ENCODE measurements at regions not wholly inside any gene's neighbourhood (a gene's known extent, or its start where the extent isn't known, plus 50 kb on each side); places are given as distances from the start of the nearest gene placed in this dataset.
A peak's percentile ranks its signal among the peaks of the same experiment; 100 is the strongest.

- no peaks in the 10 kb centered on the region for H3K4me1 Mint-ChIP-seq
- no peak overlapping the region for H3K27ac Mint-ChIP-seq
- intact Hi-C loops (cut with DNase I, micrococcal nuclease), result loop anchor here (1.0 to 5.0 kb wide), 4 partner anchors 167 to 1080 kb away; no protein-coding TSS in a partner anchor
- no peaks in the 10 kb centered on the region for H3K27me3 Mint-ChIP-seq
- ChIA-PET CTCF (interaction anchor here (0.5 to 1.3 kb wide), 6 partner anchors 11 to 304 kb away, joined by 3 to 4 read pairs (median 4); no protein-coding TSS in a partner anchor), POLR2A (no interaction called here)
- ATAC-seq (peak; percentile 58), DNase-seq (peak; percentile 58)
- H3K9me3 Mint-ChIP-seq (ENCODE audit: low read depth), result peaks cover 5% of the 10 kb centered on the region
- no peak overlapping the region for H3K4me3 Mint-ChIP-seq
- no peaks in the 10 kb centered on the region for H3K36me3 Mint-ChIP-seq (ENCODE audit: low read depth)
Measured at GRCh38 chr2:206392118-206392517, 51.2 kb upstream of the ADAM23 start.
